Endothelial cell of umbilical vein (primary cell): ENCODE measurements at regions not wholly inside any gene's neighbourhood (a gene's known extent, or its start where the extent isn't known, plus 50 kb on each side); places are given as distances from the start of the nearest gene placed in this dataset.

Source experiments
- BruUV-seq: library from RNA; stranded (reverse); fragments of 400-500 nt; replicated peaks from 2 replicates; lab custom pipeline; 2021; lab: Mats Ljungman, UMichigan
- CTCF ChIA-PET: fragments of 300-600, 350-600 bp; sonication (Branson Sonifier 250); formaldehyde crosslinking; loops from one replicate; lab custom pipeline; 2021; ENCODE audit warnings: antibody characterized with exemption, inconsistent platforms; lab: Charles Lee
- POLR2A ChIA-PET: fragments of 300-600, 350-600 bp; sonication (Branson Sonifier 250); formaldehyde crosslinking; loops from one replicate; lab custom pipeline; 2021; ENCODE audit warnings: antibody characterized with exemption, inconsistent platforms; lab: Charles Lee
- DNase-seq: peaks from one replicate; pipeline ENCODE4 v3.0.0-alpha.2; 2011; ENCODE audit warnings: low read depth, low spot score
- FAIRE-seq: peaks from 2 replicates; lab custom pipeline; 2011; peaks lifted over from hg19 to GRCh38; lab: Jason Lieb, UNC
- H2AFZ ChIP-seq: 2 replicates; pipeline ENCODE4 v1.6.0; 2012; ENCODE audit warnings: low read depth, low read length, control low read depth, inconsistent platforms
- H3K27ac ChIP-seq: 2 replicates; pipeline ENCODE4 v1.5.1; 2011; ENCODE audit warnings: low read depth, mild to moderate bottlenecking, control low read depth, low read length, moderate library complexity; ENCODE audit not compliant: insufficient read depth
- H3K27me3 ChIP-seq, 2 experiments: 2 replicates each; pipeline versions ENCODE4 v1.6.0 to v1.6.1; 2011; ENCODE audit warnings: low read length in 2 of 2, mixed read lengths in 1 of 2; ENCODE audit not compliant: control insufficient read depth in 2 of 2, insufficient read depth in 2 of 2
- H3K36me3 ChIP-seq, 2 experiments: 2 replicates in 1 of 2; 3 replicates in 1 of 2; pipeline ENCODE4 v1.5.1; 2011; ENCODE audit warnings: low read length in 2 of 2, mild to moderate bottlenecking in 1 of 2, moderate library complexity in 1 of 2; ENCODE audit not compliant: control insufficient read depth in 2 of 2, insufficient read depth in 2 of 2; ENCODE audit errors: extremely low read depth in 1 of 2
- H3K4me1 ChIP-seq: 3 replicates; pipeline ENCODE4 v1.5.1; 2011; ENCODE audit warnings: mild to moderate bottlenecking, low read length; ENCODE audit not compliant: control insufficient read depth, insufficient read depth; ENCODE audit errors: extremely low read depth
- H3K4me2 ChIP-seq: 2 replicates; pipeline ENCODE4 v1.6.1; 2011; ENCODE audit warnings: low read length, control low read depth, mixed read lengths; ENCODE audit not compliant: insufficient read depth
- H3K4me3 ChIP-seq, 3 experiments: fragments of 200-600 bp in 1 of 3; sonication (generic), shearing (Covaris generic) in 1 of 3; replicated peaks in 1 of 3; 2 replicates each; pipeline ENCODE4 v1.5.1; 2011 to 2016; ENCODE audit warnings: control low read depth in 3 of 3, low read length in 3 of 3, mild to moderate bottlenecking in 2 of 3, inconsistent platforms in 1 of 3, low read depth in 1 of 3, moderate library complexity in 1 of 3; ENCODE audit not compliant: insufficient read depth in 1 of 3
- H3K79me2 ChIP-seq: 2 replicates; pipeline ENCODE4 v1.6.0; 2012; ENCODE audit warnings: low read length, inconsistent platforms; ENCODE audit not compliant: control insufficient read depth, insufficient read depth
- H3K9ac ChIP-seq: replicated peaks from 2 replicates; pipeline ENCODE3; 2011; ENCODE audit warnings: low read length, control low read depth; ENCODE audit not compliant: insufficient read depth; ENCODE audit errors: extremely low read depth
- H3K9me1 ChIP-seq: replicated peaks from 3 replicates; pipeline ENCODE4 v1.6.0; 2011; ENCODE audit warnings: mild to moderate bottlenecking, low read length; ENCODE audit not compliant: control insufficient read depth, insufficient read depth; ENCODE audit errors: extremely low read depth
- H3K9me3 ChIP-seq: replicated peaks from 2 replicates; pipeline ENCODE4 v1.5.1; 2012; ENCODE audit warnings: low read length, inconsistent platforms; ENCODE audit not compliant: control insufficient read depth, insufficient read depth
- H4K20me1 ChIP-seq: replicated peaks from 2 replicates; pipeline ENCODE3; 2011; ENCODE audit warnings: mild to moderate bottlenecking, low read length; ENCODE audit not compliant: control insufficient read depth, insufficient read depth; ENCODE audit errors: extremely low read depth
- CTCF ChIP-seq, 2 donors: IDR thresholded peaks; 1 replicate in 1 of 2; 2 replicates in 1 of 2; pipeline ENCODE4 v1.5.1; 2011; ENCODE audit warnings: low read length in 2 of 2, mild to moderate bottlenecking in 2 of 2, moderate library complexity in 2 of 2, control low read depth in 1 of 2, inconsistent platforms in 1 of 2, low read depth in 1 of 2; ENCODE audit not compliant: insufficient read depth in 1 of 2; ENCODE audit errors: extremely low read depth in 1 of 2
- EZH2 ChIP-seq: IDR thresholded peaks from 2 replicates; pipeline ENCODE4 v1.6.1; 2012; ENCODE audit warnings: borderline replicate concordance, low read depth, mild to moderate bottlenecking, moderate library complexity, low read length, inconsistent platforms; ENCODE audit not compliant: severe bottlenecking
- FOS ChIP-seq: IDR thresholded peaks from 2 replicates; pipeline ENCODE4 v1.6.1; 2011; ENCODE audit warnings: mild to moderate bottlenecking, low read length, moderate library complexity, borderline replicate concordance; ENCODE audit not compliant: insufficient read depth
- GATA2 ChIP-seq: IDR thresholded peaks from 2 replicates; pipeline ENCODE4 v1.7.0; 2011; ENCODE audit warnings: low read depth, mild to moderate bottlenecking, moderate library complexity, mixed read lengths, low read length; ENCODE audit not compliant: insufficient read length, insufficient read depth
- JUN ChIP-seq: IDR thresholded peaks from 2 replicates; pipeline ENCODE4 v1.6.1; 2011; ENCODE audit warnings: borderline replicate concordance, low read depth; ENCODE audit not compliant: insufficient read length, insufficient read depth
- MAX ChIP-seq: IDR thresholded peaks from 2 replicates; pipeline ENCODE4 v1.6.1; 2011; ENCODE audit not compliant: insufficient read depth, insufficient read length
- MYC ChIP-seq: IDR thresholded peaks from one replicate; pipeline ENCODE4 v1.6.1; 2011; ENCODE audit warnings: mild to moderate bottlenecking, low read depth, low read length
- POLR2A ChIP-seq: IDR thresholded peaks from 2 replicates; pipeline ENCODE4 v1.6.1; 2012; ENCODE audit warnings: low read depth, mild to moderate bottlenecking, control low read depth, low read length
- POLR2AphosphoS5 ChIP-seq: IDR thresholded peaks from 2 replicates; pipeline ENCODE4 v1.6.1; 2012; ENCODE audit warnings: low read depth, mild to moderate bottlenecking, control low read depth, low read length, moderate library complexity; ENCODE audit not compliant: insufficient read depth
- dilution Hi-C: fragments of 300-500 bp; cut with MboI; formaldehyde crosslinking; loops from one replicate; pipeline ENCODE4 v1.15.0; 2019; ENCODE audit warnings: low sequenced_read_pairs; ENCODE audit not compliant: extremely low pct_ligation_motif_present
- intact Hi-C: fragments of 100-400 bp; cut with micrococcal nuclease; formaldehyde crosslinking; loops from one replicate; pipeline ENCODE4 v1.10.0; 2022

- BruUV-seq: no TSS peak
- CTCF ChIA-PET: no interaction called here
- no peak overlapping the region for H3K4me2 ChIP-seq
- POLR2A ChIA-PET: no interaction called here
- H3K79me2 ChIP-seq: no peaks in the 10 kb centered on the region
- no peaks in the 10 kb centered on the region for H3K36me3 ChIP-seq
- no peak overlapping the region for H3K9ac ChIP-seq
- H4K20me1 ChIP-seq: no peaks in the 10 kb centered on the region
- dilution Hi-C loops (no loop called here), intact Hi-C loops (no loop called here)
- no peak overlapping the region for H3K27ac ChIP-seq
- H3K4me3 ChIP-seq: no peak overlapping the region
- DNase-seq: no peak
- no peaks in the 10 kb centered on the region for H3K9me1 ChIP-seq
- peaks cover 2% of the 10 kb centered on the region for H3K9me3 ChIP-seq
- H2AFZ ChIP-seq: no peak overlapping the region
- no peaks in the 10 kb centered on the region for H3K4me1 ChIP-seq
- no peak for TF ChIP-seq JUN
- no peak for TF ChIP-seq POLR2A
- TF ChIP-seq MYC: no peak
- TF ChIP-seq GATA2: no peak
- TF ChIP-seq MAX: no peak
- no peak for TF ChIP-seq FOS
- no peak for TF ChIP-seq POLR2AphosphoS5
- TF ChIP-seq EZH2: no peak
- TF ChIP-seq CTCF (IDR thresholded peaks at IDR 0.05; ENCODE audit: extremely low read depth in 1 of 2, insufficient read depth in 1 of 2, low read depth in 1 of 2, low read length in 2 of 2): no peak
- FAIRE-seq: no peak
- H3K27me3 ChIP-seq: no peaks in the 10 kb centered on the region
Measured at GRCh38 chr2:81327911-81328310, 1023.4 kb upstream of the LRRTM1 start.
